GM18498 (cell line): ENCODE measurements at regions not wholly inside any gene's neighbourhood (a gene's known extent, or its start where the extent isn't known, plus 50 kb on each side); places are given as distances from the start of the nearest gene placed in this dataset.

Source experiments
- ATAC-seq: cut with Tn5 transposase; IDR thresholded peaks from one replicate; pipeline ENCODE4 v1.9.1; 2021; ENCODE audit warnings: mild to moderate bottlenecking, moderate library complexity; ENCODE audit not compliant: unreplicated experiment

DNA sequence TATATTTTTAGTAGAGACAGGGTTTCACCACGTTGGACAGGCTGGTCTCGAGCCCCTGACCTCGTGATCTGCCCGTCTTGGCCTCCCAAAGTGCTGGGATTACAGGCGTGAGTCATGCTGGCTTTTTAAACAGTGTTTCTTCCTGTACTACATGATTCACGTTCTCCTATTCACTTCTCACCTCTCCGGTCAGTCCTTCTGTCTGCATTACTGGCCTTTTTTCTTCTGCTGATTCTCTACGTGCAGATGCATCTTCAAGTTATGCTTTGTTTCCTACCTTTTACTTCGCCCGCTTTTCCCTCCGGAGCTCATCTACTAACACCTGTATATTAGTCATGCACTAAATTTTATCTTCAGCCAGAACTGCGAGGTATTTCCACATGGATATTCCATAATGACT, 296.2 kb upstream of the FLRT2 start:
- no peak for ATAC-seq

DNA sequence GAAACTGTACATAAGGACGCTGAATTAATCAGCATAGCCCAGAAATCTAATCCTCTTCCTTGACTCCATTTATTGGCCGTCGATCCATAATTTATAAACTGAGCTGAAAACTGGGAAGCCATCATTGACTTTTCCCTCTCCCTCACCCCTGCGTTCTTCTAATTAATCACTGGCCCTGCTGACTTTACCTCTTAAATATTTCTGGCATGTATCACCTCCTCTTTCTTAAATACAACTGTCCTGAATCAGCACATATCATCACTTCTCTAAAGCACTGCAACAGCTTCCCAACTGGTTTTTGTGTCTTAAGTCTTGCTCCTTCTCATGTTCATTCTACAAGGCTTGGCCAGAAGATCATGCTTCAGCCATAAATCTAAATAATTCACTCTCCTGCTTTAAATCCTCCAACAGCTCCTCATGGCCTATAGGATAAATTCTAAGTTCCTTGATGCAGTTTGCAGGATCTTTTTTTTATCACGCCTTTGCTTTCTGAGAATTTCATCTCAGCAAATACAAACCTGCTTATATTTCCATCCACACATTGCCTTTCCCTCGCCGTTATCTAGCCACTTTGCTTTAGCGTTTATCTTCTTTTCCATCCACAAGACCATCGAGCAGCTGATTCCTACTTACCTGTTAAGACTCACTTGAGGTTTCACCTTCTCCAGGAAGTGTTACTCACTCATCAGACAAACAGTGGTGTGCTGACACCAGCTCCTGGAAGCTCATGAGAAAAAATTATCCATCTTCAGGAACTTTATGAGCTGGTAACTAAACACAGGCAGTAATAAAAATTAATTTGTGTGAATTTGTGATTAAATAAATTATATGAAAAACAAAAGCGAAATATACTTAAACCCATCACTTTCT, 295.6 kb upstream of the FLRT2 start:
- ATAC-seq: no peak

DNA sequence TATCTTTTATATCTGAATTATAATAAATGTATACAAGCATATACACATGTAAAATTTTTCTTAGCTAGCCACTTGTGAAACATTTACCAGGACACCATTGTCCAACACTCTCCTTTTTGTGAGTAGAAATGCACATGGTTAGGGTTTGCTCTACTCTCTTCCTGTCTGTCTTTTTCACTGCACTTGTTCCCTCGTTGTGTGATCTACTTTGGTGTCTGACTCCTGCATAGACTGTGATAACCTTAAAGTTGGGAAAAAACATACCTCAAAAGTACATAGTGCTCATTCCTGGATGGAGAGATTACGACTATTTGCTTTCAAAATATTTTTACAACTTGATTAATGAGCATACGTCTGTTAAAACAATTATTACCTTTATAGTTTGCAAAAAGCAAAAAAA, 294.1 kb upstream of the FLRT2 start:
- ATAC-seq: no peak

DNA sequence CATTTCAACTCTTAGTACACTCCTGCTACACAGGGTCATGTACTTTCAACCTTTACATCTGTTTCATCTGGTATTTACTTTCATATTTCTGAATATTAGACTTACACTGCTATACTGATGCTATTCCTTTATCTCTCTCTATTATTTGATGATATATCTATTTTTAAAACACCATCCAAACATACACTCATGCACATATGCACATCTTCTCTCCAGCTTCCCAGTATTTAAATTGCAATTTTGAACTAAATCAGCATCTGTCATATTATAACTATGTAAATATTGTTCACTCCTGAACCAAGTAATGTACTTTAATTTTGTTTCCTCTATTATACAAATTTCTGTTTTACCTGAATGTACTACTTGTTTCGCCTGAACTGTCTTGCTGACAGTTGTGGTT, 293.6 kb upstream of the FLRT2 start:
- no peak for ATAC-seq

DNA sequence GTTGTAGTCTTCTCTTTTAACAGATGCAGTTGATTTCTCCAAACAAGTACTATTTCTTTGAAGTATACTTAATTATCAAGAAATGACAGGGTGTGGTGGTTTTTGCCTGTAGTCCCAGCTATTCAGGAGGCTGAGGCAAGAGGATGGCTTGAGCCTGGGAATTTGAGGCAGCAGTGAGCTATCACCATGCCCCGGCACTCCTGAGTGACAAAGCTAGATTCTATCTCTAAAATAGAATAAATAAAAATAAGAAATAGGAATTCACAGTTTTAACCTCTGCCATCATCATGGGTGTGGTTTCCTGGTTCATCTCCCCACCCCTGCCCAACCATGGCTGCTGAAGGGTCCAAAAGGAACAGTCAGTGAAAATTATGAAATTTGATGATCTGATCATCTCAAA, 290.2 kb upstream of the FLRT2 start:
- ATAC-seq: no peak

DNA sequence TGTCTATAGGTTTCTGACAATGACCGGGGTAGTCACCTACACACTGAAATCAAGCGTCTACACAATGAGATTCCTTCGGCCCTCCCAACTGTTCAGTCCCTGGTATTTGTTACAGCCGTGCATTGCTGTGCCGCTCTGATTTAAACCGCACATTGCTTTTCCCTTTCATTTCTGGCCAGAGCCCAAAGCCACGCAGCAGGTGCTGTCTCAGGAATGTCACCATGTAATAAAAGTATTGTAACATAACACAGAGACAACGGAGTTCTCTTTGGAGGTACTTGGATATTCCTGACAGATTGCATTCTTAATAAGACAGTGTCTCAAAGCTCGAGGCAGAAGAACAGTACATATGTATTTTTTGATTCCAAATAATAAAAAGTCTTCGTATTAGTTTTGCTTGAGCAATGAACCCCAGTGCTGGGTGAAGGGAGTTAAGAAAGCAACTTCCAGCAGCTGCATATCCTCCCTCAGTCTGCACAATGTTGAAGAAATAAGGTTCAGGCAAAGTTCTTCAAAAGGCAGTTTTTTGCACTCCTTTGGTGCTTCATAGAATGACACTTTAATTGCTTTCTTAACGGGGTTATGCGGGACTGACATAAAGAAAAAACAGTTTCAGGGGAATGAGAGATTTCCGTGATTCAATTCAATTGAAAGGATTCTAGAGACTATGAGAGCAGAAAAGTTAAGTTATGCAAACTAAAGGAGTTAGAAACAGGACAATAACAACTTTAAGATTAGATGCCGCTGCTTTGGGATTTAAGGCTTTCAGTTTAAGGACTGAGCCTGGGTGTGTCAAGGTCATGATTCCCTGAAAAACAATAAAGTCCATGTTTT, 288.7 kb upstream of the FLRT2 start:
- ATAC-seq: no peak

DNA sequence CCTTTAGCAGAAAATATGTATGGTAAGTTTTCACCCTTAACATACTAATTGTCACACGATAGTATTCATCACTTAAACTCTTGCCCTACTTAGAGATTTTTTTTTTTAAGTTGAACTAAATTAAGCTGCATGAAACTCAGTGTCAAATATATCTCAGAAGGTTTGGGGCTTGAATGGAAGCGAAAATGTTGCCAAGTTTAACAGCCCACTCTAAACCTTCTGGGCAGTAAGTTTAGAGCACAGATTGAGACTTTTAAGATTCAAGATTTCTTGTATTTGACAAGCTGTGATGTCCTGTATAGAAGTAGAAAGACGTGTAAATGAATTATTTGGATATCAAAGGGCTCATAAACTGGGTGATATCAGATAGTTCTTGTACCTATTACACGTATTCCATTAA, 287.3 kb upstream of the FLRT2 start:
- no peak for ATAC-seq

DNA sequence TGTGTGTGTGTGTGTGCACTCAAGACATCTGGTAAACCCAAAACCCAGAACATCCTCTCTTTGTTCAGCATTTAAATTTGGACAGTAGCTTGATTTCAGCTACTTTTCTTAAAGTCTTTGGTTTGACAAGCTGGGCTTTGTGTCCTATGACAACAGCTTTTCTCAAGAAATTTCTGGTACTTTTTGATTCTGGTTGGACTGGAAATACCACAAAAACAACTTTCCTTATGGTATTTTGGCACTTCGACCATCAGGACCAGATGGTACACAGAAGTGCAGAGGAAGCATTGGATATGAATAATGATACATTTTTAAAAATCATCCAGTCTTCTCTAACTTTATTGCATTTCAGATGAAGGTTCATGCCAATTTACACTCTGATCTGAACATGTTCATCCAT, 286.6 kb upstream of the FLRT2 start:
- ATAC-seq: no peak

DNA sequence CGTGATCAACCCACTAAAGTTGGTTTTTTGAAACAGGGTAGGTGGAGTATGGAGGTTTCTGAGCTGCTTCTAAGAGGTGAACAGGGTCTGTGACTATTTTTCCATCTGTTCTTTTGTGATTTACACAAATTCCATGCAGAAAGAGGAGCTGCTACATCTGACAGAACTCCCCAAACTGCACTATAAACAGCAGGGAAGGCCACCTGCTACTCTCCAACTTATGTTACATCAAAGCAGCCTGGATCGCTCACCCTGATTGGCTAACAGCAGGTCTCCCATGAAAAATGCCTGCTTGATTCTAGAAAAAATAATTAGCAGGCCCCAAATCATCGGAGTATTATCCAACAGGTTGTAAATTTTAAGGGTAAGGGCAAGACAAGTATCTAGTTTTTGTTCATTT, 282.9 kb upstream of the FLRT2 start:
- no peak for ATAC-seq

DNA sequence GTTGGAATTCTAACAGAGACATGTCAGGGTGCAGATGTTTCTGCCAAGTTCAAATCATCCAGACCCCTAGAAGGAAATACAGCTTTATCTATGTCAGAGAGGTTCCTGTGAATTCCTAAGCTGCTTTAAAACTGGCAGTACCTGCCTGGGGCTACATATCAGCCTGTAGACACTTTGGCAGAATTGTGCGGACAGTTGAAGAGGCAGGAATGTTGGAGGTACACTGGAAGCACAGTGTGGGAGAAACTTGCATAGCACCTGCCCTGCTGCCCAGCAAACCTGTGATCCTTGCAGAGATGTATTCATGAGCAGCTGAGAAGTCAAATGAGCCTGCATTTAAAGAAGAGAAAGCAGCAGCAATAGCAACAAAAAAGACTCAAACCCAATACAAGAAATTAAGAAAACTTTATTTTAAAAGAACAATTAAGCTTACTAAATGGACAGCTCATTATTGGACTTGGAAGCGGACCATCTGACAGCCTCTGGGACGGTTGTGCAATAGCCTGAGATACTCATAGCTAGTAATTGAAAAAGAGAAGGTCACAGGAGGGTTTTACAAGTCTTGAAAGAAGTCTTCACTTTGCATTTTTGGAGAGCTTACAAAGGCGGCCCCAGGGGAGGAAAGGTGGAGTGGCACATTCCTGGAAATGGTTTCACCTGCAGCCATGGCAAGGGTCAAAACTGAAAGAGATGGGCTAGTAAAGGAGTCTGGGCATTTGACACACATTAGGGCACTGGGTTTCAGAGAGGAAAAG, 280.9 kb upstream of the FLRT2 start:
- no peak for ATAC-seq

DNA sequence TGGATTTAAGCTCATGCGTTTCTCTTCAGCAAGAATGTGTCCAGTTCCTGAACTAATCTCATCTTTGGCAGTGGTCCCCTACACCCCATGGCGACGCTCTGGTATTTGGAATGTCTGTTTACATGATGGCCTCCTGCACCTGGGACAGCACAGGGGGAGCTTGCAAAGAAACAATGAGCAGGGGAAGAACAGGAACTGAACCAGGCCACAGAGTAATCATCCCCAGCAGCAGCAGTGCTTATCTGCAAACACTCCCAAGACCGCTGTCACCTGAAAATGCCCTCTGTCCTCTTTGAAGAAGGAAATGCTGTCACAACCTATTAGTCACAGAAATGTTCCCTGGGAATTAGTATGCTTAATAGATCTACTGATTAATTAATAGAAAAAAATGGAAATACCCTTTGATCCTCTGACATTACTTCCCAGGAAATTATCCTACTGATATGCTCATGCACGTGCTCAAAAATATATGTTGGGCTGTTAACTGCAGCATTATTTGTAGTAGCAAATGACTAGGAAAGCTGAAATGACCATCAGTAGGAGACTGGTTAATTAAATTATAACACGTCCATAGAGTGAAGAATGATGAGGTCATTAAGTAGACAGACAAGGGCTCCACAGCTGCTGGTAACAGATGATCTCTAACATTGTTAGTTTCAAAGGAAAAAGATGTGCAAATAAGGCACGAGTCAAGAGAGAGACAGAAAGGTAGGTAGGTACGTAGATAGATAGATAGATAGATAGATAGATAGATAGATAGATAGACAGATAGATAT, 279.3 kb upstream of the FLRT2 start:
- ATAC-seq: no peak

DNA sequence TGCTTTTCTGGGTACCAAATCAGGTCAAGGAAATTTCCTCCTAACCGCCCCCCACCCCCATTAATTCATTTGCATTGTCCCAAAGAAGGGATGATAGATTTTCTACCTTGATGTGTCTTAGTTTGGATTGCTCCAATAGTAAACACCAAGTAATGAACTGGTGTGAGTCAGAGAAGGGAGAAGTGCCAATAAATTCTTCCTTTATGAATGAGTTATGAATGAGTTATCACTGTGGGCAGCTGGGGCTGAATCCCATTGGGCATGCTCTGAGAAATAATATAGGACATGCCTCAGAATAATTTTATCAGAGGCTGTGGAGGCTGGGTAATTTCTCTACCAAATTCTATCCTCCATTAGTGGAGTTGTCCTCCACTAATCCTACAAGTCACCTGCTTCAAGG, 277.9 kb upstream of the FLRT2 start:
- no peak for ATAC-seq

DNA sequence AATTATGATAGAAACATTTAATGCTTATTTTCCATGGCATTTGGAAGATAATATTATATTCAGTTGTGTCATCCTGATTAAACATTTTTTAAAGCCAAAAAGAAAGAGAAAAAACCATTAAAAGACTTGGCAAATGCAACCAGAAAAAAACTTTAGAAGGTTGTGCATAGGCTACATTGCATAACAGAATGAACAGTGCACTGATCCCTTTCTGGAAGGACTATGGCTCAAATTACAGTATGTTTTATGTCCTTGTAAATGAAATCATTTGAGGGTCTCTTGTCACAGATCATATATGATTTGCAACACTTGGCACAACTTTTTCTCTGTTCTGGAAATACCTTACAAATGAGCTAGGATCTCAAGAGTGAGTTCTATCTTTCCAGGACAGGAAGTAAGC, 275.2 kb upstream of the FLRT2 start:
- ATAC-seq: no peak

DNA sequence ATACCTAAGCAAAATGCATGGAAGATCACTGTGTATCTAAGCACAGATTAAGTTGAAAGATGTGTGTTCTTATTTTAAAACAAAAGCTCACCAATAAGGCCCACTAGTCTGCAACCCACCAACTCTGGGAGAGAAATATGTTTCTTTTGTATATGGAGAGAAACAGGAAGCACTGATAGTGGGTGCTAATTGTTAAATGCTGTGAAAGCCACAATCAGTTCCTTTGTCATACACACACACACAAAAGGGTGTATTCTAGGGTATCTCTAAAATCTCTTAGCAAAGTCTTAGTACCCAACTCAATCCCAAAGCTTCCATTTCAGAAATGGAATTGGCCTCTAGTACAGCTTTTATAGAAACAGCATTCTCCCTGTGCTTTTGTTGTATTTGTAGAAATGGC, 272.7 kb upstream of the FLRT2 start:
- ATAC-seq: no peak

DNA sequence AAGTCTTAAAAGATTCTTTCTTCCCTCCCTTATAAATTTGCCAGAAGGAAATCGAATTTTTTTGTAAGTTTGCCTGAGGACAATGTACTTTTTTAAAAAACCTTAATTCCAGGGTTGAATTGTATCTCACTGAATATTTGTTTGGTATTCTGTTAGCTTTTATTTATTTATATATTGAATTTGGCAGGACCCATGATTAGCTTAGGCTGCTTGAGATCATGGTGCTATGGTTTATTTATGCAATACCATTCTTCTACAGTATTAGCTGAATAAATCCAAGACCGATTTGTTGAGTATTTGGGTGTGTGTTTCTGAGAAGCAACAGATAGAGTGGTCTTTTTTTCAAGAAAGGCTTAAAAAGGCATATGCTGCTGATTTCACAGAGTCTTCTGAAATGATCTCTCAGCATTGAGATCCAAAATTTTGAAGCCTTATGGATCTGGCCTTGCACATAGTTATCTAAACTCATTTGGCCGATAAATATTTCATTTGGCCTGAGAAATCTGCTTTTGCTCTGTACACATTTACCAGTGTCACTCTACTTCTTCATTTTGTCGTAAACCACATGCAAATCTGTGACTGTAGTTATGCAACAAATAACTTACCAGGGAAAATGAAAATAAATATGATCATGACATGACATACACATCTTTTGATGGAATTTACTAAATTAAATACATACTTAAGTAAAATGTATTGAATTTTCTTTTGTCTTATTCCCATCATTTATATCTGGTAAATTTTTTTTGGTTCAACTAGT, 265.8 kb upstream of the FLRT2 start:
- no peak for ATAC-seq

DNA sequence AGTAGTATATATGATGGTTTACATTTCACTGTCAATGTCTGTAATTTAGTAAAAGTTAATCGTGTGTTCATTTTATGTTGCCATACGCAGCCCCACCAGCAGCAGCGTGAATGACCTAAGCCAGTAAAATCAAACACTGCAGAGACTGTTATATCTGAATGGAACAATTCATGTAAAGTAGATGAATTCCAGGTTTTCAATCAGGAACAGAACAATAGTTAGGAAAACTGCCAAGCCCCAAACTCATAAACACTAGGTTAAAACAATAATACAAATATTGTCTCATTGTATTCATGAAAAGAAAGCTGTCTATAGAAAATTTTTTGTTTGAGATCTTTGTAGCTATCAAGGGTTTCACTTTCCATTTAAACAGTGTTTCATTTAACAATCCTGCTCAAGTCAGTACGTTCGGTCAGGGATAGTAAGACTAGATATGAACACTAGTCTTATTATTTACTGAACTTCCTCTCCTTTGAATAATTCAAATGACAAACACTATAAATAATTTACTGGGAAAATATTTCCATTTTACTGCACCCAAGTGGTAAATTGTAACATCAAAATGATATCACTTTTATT, 256.8 kb upstream of the FLRT2 start:
- ATAC-seq: no peak

DNA sequence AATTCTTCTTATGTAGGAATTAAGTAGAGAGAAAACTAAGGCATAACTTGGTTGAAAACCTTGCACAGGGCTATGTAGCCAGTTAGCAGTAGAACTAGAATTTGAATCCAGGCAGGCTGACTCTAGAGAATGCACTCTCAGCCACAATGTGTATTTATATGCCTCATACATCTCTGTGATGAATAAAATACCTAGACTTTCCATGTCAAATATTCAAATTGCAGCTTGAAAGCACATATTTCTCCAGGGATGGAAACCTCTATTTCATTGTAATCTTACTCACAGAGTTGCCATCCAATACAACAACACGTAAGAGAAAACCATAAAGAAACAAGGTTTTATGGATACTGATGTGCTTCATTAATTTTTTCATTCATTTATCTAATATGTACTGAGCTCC, 256.0 kb upstream of the FLRT2 start:
- no peak for ATAC-seq

DNA sequence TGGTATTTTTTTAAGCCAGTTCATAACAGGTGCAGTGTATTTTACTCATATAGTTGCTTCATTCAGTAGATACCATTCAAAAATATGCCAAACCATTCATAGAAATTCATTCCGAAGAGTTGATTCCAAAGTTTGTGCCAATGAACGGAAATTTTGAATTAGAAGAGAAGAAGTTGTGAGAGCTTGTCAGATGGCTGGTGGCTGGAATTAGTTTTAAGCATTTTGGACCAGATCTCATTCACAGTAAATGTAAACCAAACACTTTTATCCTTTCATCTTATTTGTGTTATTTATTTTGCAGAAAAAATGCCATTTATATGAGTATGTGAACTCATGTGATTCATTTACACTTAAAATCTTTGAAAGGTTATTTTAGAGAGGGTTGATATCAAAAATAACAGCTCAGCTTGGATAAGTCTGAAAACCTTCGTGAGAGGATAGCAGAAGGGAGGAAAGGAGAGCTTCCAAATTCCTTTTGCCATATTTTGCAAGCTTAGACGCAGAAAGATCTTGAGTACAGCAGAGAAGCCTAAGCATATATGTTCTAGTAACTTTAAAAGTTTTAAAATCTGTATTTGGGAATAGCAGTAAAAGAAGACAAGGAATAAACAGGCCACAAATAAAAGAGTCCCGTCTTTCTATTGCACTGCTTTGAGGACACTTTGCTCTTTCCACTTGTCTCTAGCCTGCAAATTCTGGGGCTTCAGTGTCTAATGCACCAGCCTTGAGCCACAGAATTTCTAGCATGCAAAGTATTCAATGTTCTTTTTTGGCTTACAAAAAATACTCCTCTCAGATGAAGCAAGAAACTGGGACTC, 253.6 kb upstream of the FLRT2 start:
- ATAC-seq: no peak

DNA sequence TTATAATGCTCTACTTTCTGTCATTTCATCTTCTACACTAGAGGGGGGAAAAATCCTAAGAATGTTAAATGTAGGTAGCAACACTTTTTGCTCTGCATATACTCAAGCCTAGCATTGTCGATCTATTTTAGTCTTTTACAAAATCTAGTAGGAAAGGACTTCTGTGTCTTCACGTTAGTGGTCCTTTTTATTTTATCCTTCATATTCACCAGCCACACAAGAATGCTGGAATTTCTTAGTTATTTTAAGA, 253.0 kb upstream of the FLRT2 start:
- no peak for ATAC-seq
